HL-60 (cell line): ENCODE measurements at regions not wholly inside any gene's neighbourhood (a gene's known extent, or its start where the extent isn't known, plus 50 kb on each side); places are given as distances from the start of the nearest gene placed in this dataset.

Experiments used
- GABPA ChIP-seq: IDR thresholded peaks from 2 replicates; pipeline ENCODE4 v1.6.1; 2012; ENCODE audit warnings: low read depth
- TF ChIP-seq, protein P1 (sequence below): IDR thresholded peaks from 2 replicates; pipeline ENCODE4 v1.6.1; 2012; ENCODE audit warnings: low read depth; ENCODE audit not compliant: insufficient replicate concordance

GRCh38 chr4:102428122-102428521 is 73.0 kb upstream of the NFKB1 start:
- TF ChIP-seq GABPA = no peak
- TF ChIP-seq, protein P1, sequence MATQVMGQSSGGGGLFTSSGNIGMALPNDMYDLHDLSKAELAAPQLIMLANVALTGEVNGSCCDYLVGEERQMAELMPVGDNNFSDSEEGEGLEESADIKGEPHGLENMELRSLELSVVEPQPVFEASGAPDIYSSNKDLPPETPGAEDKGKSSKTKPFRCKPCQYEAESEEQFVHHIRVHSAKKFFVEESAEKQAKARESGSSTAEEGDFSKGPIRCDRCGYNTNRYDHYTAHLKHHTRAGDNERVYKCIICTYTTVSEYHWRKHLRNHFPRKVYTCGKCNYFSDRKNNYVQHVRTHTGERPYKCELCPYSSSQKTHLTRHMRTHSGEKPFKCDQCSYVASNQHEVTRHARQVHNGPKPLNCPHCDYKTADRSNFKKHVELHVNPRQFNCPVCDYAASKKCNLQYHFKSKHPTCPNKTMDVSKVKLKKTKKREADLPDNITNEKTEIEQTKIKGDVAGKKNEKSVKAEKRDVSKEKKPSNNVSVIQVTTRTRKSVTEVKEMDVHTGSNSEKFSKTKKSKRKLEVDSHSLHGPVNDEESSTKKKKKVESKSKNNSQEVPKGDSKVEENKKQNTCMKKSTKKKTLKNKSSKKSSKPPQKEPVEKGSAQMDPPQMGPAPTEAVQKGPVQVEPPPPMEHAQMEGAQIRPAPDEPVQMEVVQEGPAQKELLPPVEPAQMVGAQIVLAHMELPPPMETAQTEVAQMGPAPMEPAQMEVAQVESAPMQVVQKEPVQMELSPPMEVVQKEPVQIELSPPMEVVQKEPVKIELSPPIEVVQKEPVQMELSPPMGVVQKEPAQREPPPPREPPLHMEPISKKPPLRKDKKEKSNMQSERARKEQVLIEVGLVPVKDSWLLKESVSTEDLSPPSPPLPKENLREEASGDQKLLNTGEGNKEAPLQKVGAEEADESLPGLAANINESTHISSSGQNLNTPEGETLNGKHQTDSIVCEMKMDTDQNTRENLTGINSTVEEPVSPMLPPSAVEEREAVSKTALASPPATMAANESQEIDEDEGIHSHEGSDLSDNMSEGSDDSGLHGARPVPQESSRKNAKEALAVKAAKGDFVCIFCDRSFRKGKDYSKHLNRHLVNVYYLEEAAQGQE = no peak
